ENCODE measurements at regions not wholly inside any gene's neighbourhood (a gene's known extent, or its start where the extent isn't known, plus 50 kb on each side); places are given as distances from the start of the nearest gene placed in this dataset.

DNA sequence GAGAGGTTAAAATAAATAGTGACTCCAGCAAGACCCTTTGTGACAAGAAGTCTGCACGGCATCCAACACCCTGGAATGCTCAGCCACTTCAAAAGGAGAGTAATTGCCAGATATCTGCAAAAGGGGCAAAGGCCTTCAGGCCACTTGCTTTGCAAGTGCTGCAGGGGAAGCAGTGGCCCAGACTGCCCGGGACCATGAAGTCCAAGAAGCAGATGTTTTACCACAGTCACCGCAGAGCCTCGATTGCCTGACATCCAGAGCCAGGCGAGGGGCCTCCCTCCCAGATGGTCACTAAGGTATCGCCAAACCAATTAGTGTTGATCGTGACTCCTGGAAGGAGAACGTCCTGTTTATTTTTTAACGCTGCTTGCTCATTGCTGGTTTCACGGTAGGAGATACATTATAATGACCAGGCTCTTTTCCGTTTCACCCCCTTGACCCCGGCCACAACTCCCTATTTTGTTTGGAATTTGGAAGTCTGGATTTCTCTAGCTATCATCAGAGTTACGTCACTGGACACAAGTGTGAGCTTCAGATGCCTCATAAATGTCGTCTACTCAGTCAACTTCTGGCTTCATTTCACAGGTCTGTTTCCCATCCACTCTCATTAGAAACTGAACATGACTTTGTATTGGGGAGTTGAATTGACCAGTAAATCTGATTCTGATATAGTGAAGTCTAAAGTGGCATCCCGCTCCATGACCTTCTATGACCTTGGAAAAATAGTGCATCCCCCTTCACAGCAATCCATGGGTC, 276.2 kb downstream of the WDR11 start:
- H3K4me3 ChIP-seq (ENCODE audit: low read depth, low read length): no peak overlapping the region
- no peak for DNase-seq (ENCODE audit: low read depth, low spot score)
- in situ Hi-C loops (cut with HindIII; ENCODE audit: low sequenced_read_pairs): no loop called here
- TF ChIP-seq CTCF (IDR thresholded peaks at IDR 0.05; ENCODE audit: low read depth, low read length): no peak

GRCh38 chr10:121128164-121128563, 277.0 kb downstream of the WDR11 start:
- no peak overlapping the region for H3K4me3 ChIP-seq (ENCODE audit: low read depth, low read length)
- no peak for TF ChIP-seq CTCF (IDR thresholded peaks at IDR 0.05; ENCODE audit: low read depth, low read length)
- DNase-seq (ENCODE audit: low read depth, low spot score): no peak
- in situ Hi-C loops (cut with HindIII; ENCODE audit: low sequenced_read_pairs): no loop called here

DNA sequence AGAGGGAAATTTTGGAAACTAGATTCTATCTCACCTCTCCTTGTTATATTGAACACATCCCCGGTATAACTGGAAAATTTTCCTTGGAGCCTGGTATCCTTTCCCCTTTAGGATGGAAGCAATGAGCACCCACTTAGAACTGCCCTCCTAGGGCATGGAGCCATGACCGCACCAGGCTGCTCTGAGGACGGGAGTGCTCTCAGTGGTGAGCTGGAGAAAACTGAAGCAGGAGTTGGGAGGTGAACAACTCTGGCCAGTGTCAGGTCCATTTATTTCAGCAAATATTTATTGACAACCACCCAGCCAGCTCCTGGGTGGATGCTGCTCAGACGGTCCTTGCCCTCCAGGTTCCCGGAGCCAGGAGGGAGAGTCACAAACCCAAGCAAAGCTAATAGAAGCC, 278.1 kb downstream of the WDR11 start:
- no peak overlapping the region for H3K4me3 ChIP-seq (ENCODE audit: low read depth, low read length)
- DNase-seq (ENCODE audit: low read depth, low spot score): no peak
- no peak for TF ChIP-seq CTCF (IDR thresholded peaks at IDR 0.05; ENCODE audit: low read depth, low read length)
- in situ Hi-C loops (cut with HindIII; ENCODE audit: low sequenced_read_pairs): no loop called here

DNA sequence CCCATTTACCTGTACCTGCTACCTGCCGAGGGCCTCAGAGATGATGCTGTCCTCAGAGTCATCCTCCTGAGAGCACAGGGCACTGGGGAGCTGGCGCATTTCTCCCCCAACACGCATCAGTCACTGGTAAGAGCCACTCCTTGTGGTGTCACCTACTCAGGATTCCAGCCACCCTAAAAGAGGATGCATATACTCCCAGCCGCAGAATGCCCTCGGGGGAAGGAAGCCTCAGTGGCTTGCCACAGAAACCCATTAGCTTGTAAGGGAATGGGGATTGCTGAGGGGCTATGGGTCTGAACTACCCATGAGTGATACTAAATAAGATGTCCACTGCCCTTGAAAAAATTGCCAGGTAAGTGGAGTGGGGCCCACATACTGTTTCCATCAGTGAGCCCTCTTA, 279.2 kb downstream of the WDR11 start:
- in situ Hi-C loops (cut with HindIII; ENCODE audit: low sequenced_read_pairs): no loop called here
- TF ChIP-seq CTCF (IDR thresholded peaks at IDR 0.05; ENCODE audit: low read depth, low read length): no peak
- H3K4me3 ChIP-seq (ENCODE audit: low read depth, low read length): no peak overlapping the region
- no peak for DNase-seq (ENCODE audit: low read depth, low spot score)

- TF ChIP-seq CTCF (IDR thresholded peaks at IDR 0.05; ENCODE audit: low read depth, low read length): no peak
- DNase-seq (ENCODE audit: low read depth, low spot score): no peak
- in situ Hi-C loops (cut with HindIII; ENCODE audit: low sequenced_read_pairs): no loop called here
- no peak overlapping the region for H3K4me3 ChIP-seq (ENCODE audit: low read depth, low read length)
Measured at GRCh38 chr10:121131014-121131413, 279.9 kb downstream of the WDR11 start.

DNA sequence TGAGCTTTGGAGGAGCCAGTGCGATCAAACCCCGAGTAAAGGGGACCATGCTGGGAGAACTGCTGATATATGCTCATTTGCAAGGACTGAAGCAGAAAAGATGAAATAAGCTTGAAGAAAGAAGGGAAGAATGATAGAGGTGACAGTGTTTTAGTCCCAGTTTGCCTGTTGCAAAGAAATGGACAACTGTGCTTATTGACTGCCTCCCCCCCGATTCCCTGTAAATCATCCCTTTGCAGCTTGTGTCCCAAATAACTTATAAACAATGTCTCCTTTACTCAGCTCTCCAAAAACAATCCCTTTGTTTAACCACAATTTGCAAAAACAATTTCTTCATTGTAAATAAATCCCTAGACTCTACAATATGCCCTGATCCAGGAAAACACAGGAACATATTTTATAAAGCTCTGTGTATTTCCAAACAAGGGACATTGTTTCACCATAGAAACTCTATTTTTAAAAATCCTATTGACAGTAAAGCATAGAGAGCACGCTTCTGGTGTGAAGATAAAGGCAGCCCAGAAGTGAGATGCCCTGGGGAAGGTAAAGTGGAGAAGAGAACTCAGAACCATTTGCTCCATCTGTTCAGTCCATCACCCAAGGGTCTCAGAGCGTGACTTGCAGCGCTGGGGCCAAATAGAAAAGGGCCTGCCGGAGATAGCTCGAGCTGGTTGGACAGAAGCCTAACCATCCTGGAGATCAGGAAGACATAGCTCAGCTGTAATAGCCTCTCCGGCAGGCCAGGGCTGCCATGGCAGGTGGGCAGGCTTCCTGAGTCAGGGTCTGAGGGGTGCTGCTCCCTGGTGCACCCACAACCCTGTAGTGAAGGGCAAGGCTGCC, 280.5 kb downstream of the WDR11 start:
- H3K4me3 ChIP-seq (ENCODE audit: low read depth, low read length): no peak overlapping the region
- DNase-seq (ENCODE audit: low read depth, low spot score): no peak
- in situ Hi-C loops (cut with HindIII; ENCODE audit: low sequenced_read_pairs): no loop called here
- TF ChIP-seq CTCF (IDR thresholded peaks at IDR 0.05; ENCODE audit: low read depth, low read length): no peak

All from astrocyte of the spinal cord (primary cell).